ENCODE measurements at regions not wholly inside any gene's neighbourhood (a gene's known extent, or its start where the extent isn't known, plus 50 kb on each side); places are given as distances from the start of the nearest gene placed in this dataset.

GRCh38 chr20:63061771-63062100 lies 55.0 kb upstream of the BHLHE23 start:
- TF ChIP-seq, protein P1, sequence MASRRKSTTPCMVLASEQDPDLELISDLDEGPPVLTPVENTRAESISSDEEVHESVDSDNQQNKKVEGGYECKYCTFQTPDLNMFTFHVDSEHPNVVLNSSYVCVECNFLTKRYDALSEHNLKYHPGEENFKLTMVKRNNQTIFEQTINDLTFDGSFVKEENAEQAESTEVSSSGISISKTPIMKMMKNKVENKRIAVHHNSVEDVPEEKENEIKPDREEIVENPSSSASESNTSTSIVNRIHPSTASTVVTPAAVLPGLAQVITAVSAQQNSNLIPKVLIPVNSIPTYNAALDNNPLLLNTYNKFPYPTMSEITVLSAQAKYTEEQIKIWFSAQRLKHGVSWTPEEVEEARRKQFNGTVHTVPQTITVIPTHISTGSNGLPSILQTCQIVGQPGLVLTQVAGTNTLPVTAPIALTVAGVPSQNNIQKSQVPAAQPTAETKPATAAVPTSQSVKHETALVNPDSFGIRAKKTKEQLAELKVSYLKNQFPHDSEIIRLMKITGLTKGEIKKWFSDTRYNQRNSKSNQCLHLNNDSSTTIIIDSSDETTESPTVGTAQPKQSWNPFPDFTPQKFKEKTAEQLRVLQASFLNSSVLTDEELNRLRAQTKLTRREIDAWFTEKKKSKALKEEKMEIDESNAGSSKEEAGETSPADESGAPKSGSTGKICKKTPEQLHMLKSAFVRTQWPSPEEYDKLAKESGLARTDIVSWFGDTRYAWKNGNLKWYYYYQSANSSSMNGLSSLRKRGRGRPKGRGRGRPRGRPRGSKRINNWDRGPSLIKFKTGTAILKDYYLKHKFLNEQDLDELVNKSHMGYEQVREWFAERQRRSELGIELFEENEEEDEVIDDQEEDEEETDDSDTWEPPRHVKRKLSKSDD (conservative IDR thresholded peaks at IDR 0.05; ENCODE audit: low read length) = no peak
- TF ChIP-seq AFF4 (CRISPR knock-in tag; IDR thresholded peaks at IDR 0.05) (no peak), BRD9 (IDR thresholded peaks at IDR 0.05; ENCODE audit: low read depth, partially characterized antibody) (no peak), JUND (IDR thresholded peaks at IDR 0.05; ENCODE audit: borderline replicate concordance, low read depth, low read length) (no peak), JUND (tag; IDR thresholded peaks at IDR 0.05; ENCODE audit: borderline replicate concordance, low read depth, low read length) (no peak), PHB2 (IDR thresholded peaks at IDR 0.05; ENCODE audit: low read depth) (no peak), ZNF146 (CRISPR knock-in tag; IDR thresholded peaks at IDR 0.05; ENCODE audit: unreplicated experiment) (no peak), YY1 (IDR thresholded peaks at IDR 0.05; ENCODE audit: borderline replicate concordance in 1 of 3, control insufficient read depth in 1 of 3, extremely low read depth in 1 of 3, insufficient read depth in 3 of 3, insufficient read length in 1 of 3, insufficient replicate concordance in 2 of 3, low read depth in 1 of 3, low read length in 2 of 3) (no peak), EP300 (IDR thresholded peaks at IDR 0.05; ENCODE audit: low read length) (no peak), NR2C2 (CRISPR knock-in tag; IDR thresholded peaks at IDR 0.05) (no peak), NR2C2 (tag; IDR thresholded peaks at IDR 0.05) (no peak), TEAD1 (CRISPR knock-in tag; IDR thresholded peaks at IDR 0.05) (no peak)

All from K562 (cell line).